Upper lobe of left lung (tissue), 6 donors: ENCODE measurements at regions not wholly inside any gene's neighbourhood (a gene's known extent, or its start where the extent isn't known, plus 50 kb on each side); places are given as distances from the start of the nearest gene placed in this dataset.
A peak's percentile ranks its signal among the peaks of the same experiment; 100 is the strongest.

Source experiments
- ATAC-seq, 2 donors: fragments of 200-7000 bp; cut with Tn5 transposase; one replicate each; pipeline ENCODE4 v1.9.1; 2022; ENCODE audit warnings: mild to moderate bottlenecking in 2 of 2, moderate library complexity in 2 of 2; ENCODE audit not compliant: low FRiP score in 2 of 2
- DNase-seq, 2 donors: peaks; one replicate each; pipeline ENCODE4 v3.0.0-alpha.2; 2019 to 2020
- H3K27ac ChIP-seq, 4 donors: fragments of 200-600 bp; sonication (generic); one replicate each; pipeline ENCODE4 v1.5.1; 2016 to 2019
- H3K27me3 ChIP-seq, 4 donors: fragments of 200-600 bp; sonication (generic); one replicate each; pipeline ENCODE4 v1.5.1; 2017 to 2019
- H3K36me3 ChIP-seq, 4 donors: fragments of 200-600 bp; sonication (generic); one replicate each; pipeline ENCODE4 v1.5.1; 2016 to 2019
- H3K4me1 ChIP-seq, 4 donors: fragments of 200-600 bp; sonication (generic); one replicate each; pipeline ENCODE4 v1.5.1; 2018 to 2019
- H3K4me3 ChIP-seq, 4 donors: fragments of 200-600 bp; sonication (generic); one replicate each; pipeline ENCODE4 v1.5.1; 2017 to 2019; ENCODE audit warnings: mild to moderate bottlenecking in 2 of 4, moderate library complexity in 1 of 4
- H3K9me3 ChIP-seq, 4 donors: fragments of 200-600 bp; sonication (generic); one replicate each; pipeline ENCODE4 v1.5.1; 2018 to 2019
- CTCF ChIP-seq, 6 experiments: fragments of 450-650 bp in 4 of 6; fragments of 200-600 bp in 2 of 6; sonication (generic) in 2 of 6; IDR thresholded peaks; one replicate each; pipeline ENCODE4 v1.5.1; 2016 to 2019; ENCODE audit warnings: antibody characterized with exemption in 6 of 6
- EP300 ChIP-seq, 4 donors: sonication (generic); formaldehyde crosslinking; IDR thresholded peaks; one replicate each; pipeline ENCODE4 v1.5.1; 2017; ENCODE audit warnings: antibody characterized with exemption in 4 of 4, control low read depth in 2 of 4
- POLR2A ChIP-seq, 4 donors: fragments of 450-650 bp; IDR thresholded peaks; one replicate each; pipeline ENCODE4 v1.5.1; 2016 to 2017; ENCODE audit warnings: antibody characterized with exemption in 4 of 4, mild to moderate bottlenecking in 2 of 4
- POLR2AphosphoS5 ChIP-seq, 2 donors: sonication (generic); formaldehyde crosslinking; IDR thresholded peaks; one replicate each; pipeline ENCODE4 v1.5.1; 2017; ENCODE audit warnings: antibody characterized with exemption in 2 of 2
- WGBS, 2 donors: methylation state at CpG; one replicate each; pipeline ENCODE4 v1.1.5; 2017 to 2018; 5-methylcytosine and 5-hydroxymethylcytosine counted together
- donor health status: DM: no; HTN: no; CAD: no; lungs with moderate emphysema.
- donor health status: DM: no; HTN: yes; CAD: no; lungs with severe emphysema.

DNA sequence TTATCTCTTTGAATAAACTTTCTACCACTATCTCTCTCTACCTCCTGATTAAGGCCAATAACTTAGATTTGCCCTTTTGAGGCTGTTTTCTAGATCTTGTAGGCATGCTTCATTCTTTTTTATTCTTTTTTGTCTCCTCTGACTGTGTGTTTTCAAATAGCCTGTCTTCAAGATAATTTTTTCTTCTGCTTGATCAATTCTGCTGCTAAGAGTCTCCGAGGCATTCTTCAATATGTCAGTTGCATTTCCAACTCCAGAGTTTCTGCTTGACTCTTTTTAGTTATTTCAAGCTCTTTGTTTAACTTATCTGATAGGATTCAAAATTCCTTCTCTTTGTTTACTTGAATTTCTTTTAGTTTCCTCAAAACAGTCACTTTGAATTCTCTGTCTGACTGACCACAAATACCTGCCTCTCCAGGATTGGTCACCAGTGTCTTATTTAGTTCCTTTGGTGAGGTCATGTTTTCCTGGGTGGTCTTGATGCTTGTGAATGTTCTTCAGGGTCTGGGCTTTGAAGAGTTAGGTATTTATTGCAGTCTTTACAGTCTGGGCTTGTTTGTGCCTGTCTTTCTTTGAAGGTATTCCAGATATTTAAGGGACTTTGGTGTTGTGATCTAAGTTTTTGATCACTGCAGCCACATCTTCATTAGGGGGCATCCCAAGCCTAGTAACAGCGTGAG is 197.3 kb upstream of the STK17B start:
- 94 to 98% methylated on average over 2 of the region's 2 CpGs for WGBS, 2 donors
- ATAC-seq (no peak), DNase-seq (no peak)
- no peak overlapping the region for H3K27ac ChIP-seq
- H3K9me3 ChIP-seq = no peaks in the 10 kb centered on the region
- H3K36me3 ChIP-seq = no peaks in the 10 kb centered on the region
- no peak for TF ChIP-seq POLR2AphosphoS5 (IDR thresholded peaks at IDR 0.05)
- TF ChIP-seq EP300 (IDR thresholded peaks at IDR 0.05) = no peak
- no peak for TF ChIP-seq CTCF (IDR thresholded peaks at IDR 0.05)
- no peak for TF ChIP-seq POLR2A (IDR thresholded peaks at IDR 0.05)
- no peak overlapping the region for H3K4me3 ChIP-seq
- no peaks in the 10 kb centered on the region for H3K27me3 ChIP-seq
- H3K4me1 ChIP-seq = peaks cover 0 to 8% (median 7%) of the 10 kb centered on the region in 4 donors

DNA sequence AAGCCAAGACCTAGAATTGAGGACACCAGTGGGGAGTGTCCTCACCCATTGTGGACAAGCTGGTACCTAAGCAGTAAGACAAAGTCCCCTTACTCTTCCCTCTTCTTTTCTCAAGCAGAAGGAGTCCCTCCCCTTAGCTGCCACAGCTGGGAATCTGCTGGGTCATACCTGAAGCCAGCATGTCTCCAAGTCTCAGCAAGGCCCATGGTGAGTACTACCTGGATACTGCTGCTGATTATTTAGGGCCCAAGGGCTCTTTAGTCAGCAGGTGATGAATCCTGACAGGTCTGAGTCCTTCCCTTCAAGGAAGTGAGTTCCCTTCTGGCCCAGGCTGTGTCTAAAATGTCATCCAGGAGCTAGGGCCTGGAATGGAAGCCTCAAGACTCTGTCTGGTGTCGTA is 198.6 kb upstream of the STK17B start:
- peak in 1 of 2 donors; percentile 15 for ATAC-seq
- Histone ChIP-seq H3K4me1 (peaks cover 0 to 8% (median 7%) of the 10 kb centered on the region in 4 donors), H3K27ac (no peak overlapping the region), H3K36me3 (no peaks in the 10 kb centered on the region), H3K27me3 (no peaks in the 10 kb centered on the region), H3K9me3 (no peaks in the 10 kb centered on the region), H3K4me3 (no peak overlapping the region)
- TF ChIP-seq CTCF (IDR thresholded peaks at IDR 0.05) (no peak), POLR2AphosphoS5 (IDR thresholded peaks at IDR 0.05) (no peak), EP300 (IDR thresholded peaks at IDR 0.05) (no peak), POLR2A (IDR thresholded peaks at IDR 0.05) (no peak)
- no peak for DNase-seq
- 80 to 100% methylated on average over 1 of the region's 1 CpG for WGBS, 2 donors

- no peak for TF ChIP-seq CTCF (IDR thresholded peaks at IDR 0.05)
- H3K9me3 ChIP-seq = no peaks in the 10 kb centered on the region
- ATAC-seq = no peak
- H3K4me3 ChIP-seq = no peak overlapping the region
- no peak overlapping the region for H3K27ac ChIP-seq
- 80 to 100% methylated on average over 1 of the region's 1 CpG for WGBS, 2 donors
- no peaks in the 10 kb centered on the region for H3K27me3 ChIP-seq
- H3K4me1 ChIP-seq = peaks cover 0 to 8% (median 7%) of the 10 kb centered on the region in 4 donors
- DNase-seq = no peak
- H3K36me3 ChIP-seq = no peaks in the 10 kb centered on the region
Measured at GRCh38 chr2:196370381-196370780, 199.0 kb upstream of the STK17B start.

- Histone ChIP-seq H3K27ac (peak overlapping the region in 3 of 4 donors; percentile 31 to 42 (median 36)), H3K36me3 (no peaks in the 10 kb centered on the region), H3K27me3 (no peaks in the 10 kb centered on the region), H3K4me3 (no peak overlapping the region), H3K9me3 (no peaks in the 10 kb centered on the region), H3K4me1 (peaks cover 0 to 8% (median 7%) of the 10 kb centered on the region in 4 donors)
- DNase-seq (no peak), ATAC-seq (no peak)
- 64 to 73% methylated on average over 3 of the region's 3 CpGs for WGBS, 2 donors
- TF ChIP-seq CTCF (IDR thresholded peaks at IDR 0.05) = no peak
Measured at GRCh38 chr2:196372276-196372809, 201.0 kb upstream of the STK17B start.
